NOMO-1 (cell line): ENCODE measurements at regions not wholly inside any gene's neighbourhood (a gene's known extent, or its start where the extent isn't known, plus 50 kb on each side); places are given as distances from the start of the nearest gene placed in this dataset.

Source experiments
- DNase-seq, 2 experiments: peaks; one replicate each; lab custom pipeline; 2025; ENCODE audit not compliant: unreplicated experiment in 2 of 2; lab: John Stamatoyannopoulos, UW

DNA sequence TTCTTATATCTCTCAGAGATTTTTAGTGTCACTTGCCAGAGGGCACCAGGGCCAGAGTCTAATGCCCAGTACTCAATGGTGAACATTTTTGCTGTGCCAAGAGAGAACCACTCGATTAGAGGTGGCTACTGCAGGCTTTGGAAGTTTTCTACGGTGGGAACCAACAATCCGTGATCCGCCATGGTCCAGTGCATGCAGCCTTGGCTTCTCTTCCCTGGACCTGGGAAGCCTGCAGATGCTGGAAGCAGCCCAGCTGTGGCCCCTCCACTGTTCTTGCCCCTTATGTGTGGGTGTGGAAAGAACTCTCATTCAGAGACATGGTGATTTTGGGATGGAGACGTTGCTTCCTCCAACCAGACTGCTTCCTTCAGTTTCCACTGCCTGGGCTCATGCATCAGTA, 224.2 kb downstream of the TSHZ3 start:
- DNase-seq: no peak

DNA sequence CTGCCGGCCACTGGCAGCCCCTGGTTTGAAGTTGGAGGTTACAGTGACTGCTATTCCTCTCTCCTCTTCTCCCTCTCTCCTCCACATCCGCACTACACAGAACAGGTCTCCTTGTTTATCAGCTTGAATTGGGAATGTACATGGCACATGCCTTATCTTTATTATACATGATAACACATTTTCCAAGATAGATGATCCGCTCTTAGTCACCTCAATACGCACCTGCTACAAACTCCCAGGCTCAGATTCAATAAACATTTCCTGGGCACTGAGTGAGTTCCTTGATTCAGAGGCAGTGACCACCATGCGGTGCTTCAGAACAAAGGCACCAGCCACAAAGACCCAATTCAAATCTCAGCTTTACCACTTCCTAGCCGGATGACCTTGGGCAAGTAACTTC, 227.7 kb downstream of the TSHZ3 start:
- DNase-seq: no peak

DNA sequence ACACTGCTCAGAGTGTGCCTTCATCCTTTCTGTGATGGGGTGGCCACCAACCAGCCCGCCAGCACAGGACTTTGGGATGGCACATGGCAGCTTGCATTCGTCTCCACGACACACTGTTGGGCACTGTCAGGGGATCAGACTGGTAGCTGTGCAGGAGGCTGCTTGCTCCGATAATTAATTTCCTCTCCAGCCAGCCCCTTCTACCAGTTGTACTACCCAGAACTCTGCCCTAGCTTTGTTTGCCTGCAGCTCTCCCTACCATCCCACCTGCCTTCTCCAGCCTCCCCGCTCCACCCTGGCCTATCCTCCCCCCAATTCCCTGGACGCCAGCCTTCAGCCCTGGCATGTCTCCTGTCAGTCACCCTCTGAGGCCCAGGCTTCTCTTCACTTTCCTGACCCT, 228.3 kb downstream of the TSHZ3 start:
- no peak for DNase-seq

DNA sequence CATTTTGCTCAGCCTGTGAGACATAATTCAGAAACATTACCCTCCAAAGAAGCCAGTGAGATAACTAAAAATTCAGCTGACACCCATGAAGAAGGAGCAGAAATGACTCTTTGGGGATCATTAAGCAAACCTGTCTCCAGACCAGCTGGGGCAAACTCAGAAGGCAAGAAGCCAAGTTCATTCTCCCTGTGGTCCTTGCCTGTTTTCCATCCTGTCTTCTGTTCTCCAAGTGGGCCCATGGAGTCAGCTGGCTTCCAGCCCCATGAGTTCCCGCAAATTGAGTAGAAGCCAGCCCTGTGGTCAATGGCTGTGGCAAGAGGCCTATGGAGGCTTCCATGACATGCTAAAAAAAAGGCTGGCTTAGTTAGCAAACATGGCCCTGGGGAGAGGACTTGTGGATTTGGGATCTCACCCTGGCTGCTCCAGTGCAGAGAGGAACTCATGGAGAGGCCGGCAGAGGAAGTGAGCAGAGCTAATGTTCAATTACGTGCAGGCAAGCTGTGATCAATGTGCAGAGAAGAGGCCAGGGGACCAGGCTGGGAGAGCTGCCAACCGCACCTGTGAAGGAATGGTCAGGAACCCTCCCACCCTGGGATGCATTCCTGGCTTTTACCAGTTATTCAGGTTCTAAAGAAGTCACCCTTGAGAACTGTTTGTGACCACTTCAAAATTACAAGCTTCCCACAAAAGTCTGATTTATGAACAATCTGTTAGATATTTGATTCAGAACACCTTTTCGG, 229.1 kb downstream of the TSHZ3 start:
- no peak for DNase-seq

DNA sequence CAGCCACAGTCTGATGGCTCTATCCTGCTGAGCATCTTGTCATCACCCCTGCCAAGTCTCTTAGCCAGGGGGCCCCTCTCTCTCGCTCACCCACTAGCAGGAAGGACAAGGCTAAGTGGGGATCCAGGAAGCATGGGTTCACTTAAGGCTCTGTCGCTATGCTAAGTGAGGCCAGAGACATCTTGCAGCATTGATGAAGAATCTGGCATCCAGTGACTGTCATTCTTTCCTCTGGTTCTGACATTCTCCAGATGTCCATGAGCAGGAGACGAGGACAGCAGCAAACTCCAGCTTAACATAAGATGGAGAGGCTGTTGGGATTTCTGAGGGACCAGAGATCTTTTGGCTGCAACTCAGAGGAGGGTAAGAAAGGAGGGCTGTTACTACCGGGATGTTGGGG, 230.2 kb downstream of the TSHZ3 start:
- no peak for DNase-seq

DNA sequence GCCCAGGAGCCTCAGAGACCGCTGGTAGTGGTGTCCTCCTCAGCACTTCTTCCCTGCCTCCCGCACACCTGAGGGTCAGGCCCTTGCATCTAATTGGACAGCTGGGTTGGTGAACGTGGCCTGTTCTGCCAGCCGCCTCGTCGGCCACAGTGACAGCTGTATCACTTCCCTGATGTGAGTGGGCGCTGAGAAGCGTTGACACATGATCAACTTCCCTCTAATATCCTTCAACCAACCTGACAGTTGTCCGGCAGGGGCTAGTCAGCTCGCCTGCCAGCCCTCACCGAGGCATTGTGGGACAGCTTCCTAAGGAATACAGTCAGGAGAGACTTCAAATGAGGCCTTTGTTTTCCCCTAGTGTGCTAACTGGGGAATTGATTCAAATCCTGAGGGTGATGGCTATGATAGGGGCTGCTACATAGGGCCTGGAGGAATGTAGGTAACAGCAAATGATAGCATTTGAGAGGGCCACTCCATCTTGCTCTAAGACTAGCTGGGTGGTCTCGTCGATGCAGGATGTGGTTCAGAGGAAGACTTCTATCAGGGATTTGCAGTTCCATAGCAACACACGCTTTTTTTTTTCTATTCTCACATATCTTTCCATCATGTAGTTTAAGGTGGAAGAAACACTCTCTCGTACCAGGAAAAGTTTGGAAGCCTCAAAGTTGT, 230.8 kb downstream of the TSHZ3 start:
- no peak for DNase-seq

DNA sequence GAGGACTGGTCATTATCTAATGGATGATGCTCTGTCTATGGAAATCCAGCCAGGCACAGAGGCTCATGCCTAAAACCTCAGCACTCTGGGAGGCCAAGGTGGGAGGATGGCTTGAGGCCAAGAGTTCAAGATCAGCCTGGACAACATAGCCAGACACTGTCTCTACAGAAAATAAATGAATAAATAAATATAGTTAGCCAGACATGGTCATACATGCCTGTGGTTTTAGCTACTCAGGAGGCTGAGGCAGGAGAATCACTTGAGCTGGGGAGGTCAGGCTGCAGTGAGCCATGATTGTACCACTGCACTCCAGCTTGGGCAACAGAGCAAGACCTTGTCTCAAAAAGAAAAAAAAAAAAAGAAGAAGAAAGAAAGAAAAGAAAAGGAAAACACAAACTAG, 234.7 kb downstream of the TSHZ3 start:
- no peak for DNase-seq

DNA sequence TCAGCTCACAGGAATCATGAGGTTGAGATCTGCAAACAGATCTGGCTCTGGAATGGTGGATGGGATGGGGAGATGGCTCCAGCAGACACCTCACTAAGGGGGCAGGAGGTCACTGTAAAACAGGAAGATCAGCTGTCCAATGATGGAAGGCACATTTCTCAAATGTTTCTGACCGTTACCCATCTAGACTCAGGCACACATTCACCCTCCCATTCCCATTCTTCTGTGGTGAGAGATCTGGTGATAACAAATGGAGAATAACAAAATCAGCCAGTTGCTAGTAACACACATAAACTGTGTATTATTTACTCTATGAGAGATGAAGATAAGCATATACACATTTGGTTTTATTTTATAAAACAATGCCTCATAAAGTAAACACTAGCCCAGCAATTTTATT, 235.9 kb downstream of the TSHZ3 start:
- DNase-seq: no peak

DNA sequence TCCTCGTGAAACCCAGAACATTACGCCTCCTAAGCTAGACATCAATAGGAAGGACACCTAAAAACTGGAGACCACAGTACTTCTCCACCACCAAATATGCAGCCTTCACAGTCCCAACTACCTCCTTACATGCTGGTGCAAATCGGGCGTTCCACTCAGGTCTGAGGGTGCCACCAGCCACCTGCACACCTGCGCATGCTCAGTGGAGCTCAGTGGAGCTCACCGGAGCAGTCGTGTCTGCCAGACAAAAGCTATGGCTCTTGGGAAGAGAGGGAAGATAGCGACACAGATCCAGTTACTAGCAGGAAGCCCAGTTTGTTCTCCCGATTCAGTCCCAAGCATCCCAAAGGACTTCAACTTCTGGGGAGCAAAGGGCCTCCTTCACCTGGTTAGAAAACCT, 237.1 kb downstream of the TSHZ3 start:
- DNase-seq: no peak

DNA sequence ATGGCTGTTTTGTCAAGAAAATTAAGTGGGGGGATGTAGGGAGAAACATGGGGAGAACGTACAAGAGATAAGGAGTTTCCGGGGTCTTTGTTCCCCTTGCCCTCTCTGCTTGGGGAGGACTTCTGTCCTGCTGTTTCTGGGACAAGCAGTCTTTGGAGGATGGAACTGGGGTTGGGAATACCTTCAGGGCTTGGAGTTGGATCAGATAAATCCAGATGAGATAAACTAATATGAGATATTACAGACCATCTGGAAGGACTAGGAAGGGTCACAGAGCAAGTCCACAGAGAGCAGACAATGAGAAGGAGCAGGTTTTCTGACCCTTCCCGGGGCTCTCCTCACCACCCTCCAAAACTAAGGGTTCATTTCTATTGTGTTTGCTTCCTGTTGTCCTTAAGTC, 237.5 kb downstream of the TSHZ3 start:
- no peak for DNase-seq

DNA sequence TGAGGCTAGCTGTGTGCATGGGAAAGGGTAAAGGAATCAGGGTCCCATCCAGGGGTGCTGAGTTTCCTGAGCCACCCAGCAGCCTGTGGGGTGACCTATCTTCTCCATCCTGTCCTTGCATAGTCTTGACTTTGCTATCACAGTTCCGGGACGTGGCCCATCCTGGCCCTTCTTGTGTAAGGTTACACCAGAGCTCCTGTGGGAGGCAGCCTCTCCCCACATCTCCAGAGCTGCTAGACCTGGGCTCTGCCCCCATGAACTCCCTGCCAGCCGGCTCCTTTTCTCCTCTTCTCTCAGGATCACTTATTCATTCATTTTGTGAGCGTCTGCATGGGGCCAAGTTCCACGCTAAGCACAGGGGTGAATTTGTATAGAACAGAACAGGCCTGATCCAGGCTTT, 238.9 kb downstream of the TSHZ3 start:
- DNase-seq: no peak

DNA sequence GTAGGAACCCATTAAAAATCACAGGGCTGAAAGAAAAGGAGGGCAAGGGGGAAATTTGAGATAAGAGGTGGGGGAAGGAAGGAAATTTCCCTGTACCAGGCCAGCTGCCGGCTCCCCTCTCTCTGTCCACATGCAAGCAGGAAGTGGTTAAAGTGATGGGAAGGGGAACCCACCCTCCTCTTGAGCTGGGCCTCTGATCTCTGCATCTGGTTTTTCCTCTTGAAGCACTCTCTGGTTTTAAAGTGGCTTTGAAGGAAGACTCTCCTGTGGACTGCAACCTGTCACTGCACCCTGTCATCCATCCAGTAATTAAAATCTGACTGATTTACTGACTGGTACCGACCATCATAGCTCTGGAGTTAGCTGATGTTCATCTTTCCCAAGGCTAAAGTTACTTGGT, 239.6 kb downstream of the TSHZ3 start:
- no peak for DNase-seq

DNA sequence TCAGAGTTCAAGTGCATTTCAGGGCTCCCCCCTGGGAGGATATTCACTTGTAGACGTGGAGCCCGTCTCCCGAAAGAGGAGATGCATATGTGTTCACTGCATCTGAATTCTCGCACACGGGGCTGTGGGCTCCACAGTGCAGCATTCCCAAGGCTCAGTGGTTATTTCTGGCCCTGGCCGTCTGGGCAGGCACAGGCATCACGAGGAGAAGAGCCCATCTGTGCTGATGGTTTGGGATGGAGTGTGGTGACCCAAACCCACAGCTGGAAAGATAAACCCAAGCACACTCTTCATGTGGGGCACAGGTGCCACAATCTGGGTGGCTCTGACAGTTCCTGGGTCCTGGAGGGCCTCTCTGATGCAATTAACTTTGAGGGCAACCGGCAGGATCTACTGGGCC, 242.1 kb downstream of the TSHZ3 start:
- no peak for DNase-seq

DNA sequence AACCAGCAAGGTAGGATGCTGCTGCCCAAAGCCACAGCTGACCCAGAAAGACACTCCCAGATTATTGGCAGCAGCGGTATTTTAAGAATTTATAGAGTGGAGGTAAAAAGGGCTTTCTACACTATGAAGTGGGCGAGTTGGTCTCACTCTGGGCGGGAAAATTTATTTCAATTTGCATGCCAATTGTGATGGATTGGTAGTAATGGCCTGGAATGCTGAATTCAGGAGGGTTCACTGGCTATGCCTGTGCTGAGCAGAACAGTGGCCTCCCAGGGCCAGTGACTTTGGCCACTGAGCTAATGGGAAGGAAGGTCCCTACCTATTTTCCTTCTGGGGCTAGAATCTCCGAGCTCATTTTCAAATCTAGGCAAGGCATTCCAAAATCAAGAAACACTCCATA, 243.5 kb downstream of the TSHZ3 start:
- DNase-seq: no peak

DNA sequence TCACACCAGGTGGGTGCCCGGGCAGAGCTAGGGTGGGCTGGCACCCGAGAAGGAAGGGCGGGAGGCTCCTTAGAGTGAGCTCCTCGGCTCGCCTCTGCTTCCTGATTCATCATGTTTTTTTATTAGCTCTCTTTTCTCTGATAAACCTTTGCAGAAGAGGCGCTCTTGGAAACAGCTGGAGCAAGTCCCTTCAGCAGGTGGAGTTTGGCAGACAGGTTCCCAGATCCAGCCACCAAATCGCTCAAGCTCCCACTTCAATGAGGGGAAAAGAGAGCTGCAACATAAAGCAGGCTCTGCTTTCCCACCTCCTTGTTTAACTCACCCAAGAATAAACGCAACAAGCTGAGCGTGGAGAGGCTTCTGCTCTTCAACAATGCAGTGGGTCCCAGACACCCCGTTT, 244.8 kb downstream of the TSHZ3 start:
- DNase-seq: no peak

DNA sequence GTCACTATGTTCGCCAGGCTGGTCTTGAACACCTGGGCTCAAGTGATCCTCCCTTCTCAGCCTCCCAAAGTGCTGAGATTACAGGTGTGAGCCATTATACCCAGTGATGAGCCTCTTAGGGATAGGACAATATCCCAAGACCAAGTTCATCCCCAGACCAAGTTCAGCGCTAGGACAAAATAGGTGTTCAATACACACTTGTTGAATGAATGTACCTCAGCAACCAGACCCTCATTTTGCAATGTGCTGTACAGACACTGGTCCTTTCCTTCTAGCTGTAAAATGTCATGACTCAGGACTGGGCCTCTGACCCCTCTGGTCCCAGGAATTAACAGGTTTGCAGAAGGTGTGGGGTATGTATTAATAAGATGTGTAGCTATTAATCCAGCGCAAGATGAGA, 246.0 kb downstream of the TSHZ3 start:
- no peak for DNase-seq

DNA sequence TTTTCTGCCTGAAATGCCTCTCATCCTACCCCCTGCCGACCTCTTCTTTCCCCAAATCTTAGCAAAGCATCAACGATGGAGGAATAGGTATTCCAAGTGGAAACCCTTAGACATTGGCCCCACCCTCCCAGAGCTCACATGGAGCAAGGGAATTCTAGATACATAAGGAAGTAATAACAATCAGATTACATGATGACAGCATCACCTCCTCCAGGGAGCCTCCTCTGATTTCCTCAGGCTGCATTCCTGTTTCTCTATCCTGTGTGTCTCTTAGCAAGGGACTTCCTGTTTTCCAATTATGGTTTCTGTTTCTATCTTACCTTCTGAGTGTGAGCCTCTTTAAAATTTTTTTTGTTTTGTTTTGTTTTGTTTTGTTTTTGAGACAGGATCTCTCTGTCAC, 246.6 kb downstream of the TSHZ3 start:
- no peak for DNase-seq

DNA sequence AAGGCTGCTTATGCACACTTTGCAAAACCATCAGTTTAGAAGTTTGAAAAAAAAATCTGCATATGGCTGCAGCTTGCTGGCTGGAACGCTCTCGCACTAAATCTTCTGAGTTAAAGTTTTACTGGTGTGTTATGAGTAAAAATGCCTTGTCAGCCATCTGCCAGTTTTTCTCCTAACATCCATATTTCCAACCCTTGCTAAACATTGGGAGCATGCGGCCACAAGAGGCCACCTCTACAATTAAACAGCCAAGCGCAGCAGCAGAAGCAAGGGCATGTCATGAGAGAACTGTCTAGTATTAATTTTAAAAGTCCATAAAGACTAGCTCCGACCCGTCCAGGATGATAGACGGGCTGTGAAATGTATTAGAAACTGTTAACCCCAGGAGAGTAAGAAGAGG, 248.3 kb downstream of the TSHZ3 start:
- DNase-seq: no peak

DNA sequence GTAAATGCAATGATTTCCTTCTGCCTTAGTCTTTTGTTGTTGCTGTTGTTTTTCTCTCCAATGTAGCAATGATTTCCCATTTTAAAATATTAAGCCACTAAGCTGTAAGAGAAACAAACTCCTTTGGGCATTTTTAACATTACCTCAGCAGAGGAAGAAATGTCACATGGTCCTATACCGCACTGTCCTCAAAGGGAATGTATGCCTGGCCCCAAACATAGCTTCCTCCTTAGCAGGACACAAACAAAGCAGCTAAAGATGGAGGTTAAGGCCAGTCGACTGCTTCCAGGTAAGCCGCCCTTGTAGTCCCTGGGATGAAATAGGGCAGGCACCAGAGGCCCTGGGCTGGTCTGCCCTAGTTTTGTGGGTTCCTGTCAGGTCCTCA, 249.0 kb downstream of the TSHZ3 start:
- DNase-seq: no peak

DNA sequence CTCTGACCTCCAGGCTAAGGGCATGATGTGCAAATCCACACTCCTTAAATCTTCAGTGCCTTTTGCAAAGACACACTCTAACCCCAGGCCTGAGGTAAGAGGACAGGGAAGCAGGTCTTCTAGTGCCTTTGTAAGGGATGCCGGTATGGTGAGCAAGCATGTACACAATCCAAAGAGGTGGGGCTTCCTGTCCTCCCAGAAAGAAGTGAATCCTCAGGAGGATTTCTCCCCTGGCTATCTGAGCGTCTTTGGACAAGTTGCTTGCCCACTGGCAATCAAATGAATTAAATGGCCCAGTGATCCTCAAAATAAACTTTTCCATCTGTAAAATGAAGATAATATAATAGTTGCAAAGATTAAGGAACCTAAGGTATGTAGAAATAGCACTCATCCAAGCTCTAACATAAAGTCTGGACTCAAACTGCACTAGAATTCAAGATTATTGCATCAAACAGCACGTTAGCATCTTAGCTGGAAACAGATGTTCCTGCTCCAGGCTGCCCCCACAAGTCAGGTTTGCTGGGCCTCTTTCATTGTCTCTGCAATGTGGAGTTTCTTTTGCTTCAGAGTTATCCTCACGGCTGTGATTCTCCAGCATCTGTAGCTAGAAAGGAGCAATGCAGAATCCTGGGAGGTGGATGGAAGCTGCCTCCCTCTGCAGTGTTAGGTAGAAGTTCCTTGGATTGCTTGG, 249.6 kb downstream of the TSHZ3 start:
- DNase-seq: no peak

DNA sequence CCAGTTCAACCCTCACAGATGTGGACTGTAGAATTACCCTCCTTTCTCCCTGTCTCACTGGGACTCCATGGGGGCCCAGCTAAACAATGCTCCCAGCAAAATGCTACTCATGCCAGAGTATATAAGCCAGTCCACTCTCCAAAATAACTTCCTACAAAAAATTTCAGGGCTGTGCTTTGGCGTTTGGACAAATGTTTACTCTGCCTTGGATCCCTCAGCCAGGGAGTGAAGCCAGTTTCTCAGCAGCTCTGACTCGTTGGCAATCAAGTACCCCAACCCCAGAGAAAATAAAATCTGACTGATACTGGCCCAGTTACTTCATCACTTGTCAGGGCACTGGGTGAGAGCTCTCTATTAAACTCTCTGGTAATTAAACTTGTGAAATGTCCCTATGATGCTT, 250.4 kb downstream of the TSHZ3 start:
- no peak for DNase-seq

DNA sequence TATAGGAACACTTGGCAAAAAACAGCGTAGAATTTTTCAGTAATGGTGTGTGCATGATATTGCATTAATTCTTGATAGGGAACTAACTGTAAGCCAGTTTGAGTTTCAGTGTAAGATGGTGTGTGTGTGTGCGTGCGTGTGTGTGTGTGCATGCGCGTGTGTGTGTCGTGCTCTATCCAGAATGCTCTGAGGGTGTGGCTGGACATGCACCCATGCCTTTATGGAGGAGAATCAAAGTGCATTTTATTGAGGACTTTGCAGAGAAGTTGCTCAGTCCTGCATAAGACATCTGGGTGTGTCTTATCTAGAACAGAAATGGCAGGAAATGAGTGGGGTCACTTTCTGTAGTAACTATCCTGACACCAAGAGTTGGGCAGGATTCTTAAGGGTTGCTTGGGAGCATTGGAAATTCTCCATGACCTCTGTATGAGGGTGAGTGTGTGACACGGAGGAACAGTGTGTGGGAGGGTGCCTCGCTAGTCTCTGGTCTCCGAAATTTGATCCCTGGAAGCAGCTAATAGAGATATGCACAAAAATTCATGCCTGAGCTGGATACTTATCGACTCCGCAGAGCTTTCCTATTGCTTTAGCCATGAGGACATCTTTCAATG, 252.2 kb downstream of the TSHZ3 start:
- DNase-seq: no peak
